ENCODE measurements at regions not wholly inside any gene's neighbourhood (a gene's known extent, or its start where the extent isn't known, plus 50 kb on each side); places are given as distances from the start of the nearest gene placed in this dataset.

DNA sequence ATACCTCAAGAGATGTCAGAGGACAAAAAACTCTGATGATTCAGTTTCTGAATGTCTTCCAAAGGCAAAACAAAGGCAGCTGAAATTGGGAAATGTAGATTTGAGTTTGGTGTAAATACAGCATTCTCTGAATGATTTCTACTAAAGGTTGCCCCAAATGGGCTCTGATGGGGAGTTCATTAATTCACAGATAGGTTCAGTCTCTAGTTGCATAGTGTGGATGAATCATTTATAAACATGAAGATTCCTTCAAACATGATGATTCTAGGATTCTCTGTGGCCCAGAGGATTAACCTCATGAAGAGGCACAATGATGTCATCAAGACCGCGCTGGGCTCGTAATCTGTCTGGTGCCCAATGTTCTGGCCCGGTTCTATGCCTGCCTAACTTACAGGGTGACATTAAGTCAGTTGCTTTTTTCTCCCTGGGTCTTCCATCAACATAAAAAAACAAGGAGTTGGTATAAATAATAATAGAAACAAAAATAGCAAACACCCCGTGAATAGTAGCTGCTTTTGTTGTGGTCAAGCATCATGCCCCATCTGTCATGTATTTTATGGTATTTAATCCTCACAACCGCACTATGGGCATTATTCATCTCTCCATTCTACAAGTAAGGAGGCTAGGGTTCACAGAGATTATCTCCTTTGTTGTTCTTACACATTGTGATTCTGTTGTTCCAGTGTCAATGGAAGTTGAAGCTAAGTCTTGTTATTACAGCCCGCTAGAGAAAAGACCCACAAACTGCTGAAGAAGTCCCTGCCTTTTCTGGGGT, 509.6 kb upstream of the USP24 start:
- DNase-seq: no peak

- DNase-seq: no peak
Observed at GRCh38 chr1:55723001-55723400, 507.8 kb upstream of the USP24 start.

DNA sequence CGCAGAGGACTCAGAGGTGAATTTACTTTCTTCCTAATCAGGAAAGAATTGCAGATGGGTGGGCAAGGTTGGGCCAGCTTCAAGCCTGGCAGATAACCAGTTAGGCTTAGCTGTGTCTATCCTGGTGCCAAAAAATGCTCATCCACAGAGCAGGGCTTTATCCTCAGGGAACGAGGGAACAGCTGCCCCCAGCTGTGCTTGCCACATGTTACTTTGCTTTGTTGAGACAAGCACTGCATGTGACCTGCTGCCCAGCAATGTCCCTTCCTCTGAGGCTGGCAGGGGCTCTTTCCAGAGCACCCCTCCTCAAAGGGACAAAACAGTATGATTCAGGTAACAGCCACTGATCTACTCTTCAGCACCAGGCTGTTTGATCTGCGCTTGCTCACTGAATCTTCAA, 505.1 kb upstream of the USP24 start:
- DNase-seq: no peak

DNA sequence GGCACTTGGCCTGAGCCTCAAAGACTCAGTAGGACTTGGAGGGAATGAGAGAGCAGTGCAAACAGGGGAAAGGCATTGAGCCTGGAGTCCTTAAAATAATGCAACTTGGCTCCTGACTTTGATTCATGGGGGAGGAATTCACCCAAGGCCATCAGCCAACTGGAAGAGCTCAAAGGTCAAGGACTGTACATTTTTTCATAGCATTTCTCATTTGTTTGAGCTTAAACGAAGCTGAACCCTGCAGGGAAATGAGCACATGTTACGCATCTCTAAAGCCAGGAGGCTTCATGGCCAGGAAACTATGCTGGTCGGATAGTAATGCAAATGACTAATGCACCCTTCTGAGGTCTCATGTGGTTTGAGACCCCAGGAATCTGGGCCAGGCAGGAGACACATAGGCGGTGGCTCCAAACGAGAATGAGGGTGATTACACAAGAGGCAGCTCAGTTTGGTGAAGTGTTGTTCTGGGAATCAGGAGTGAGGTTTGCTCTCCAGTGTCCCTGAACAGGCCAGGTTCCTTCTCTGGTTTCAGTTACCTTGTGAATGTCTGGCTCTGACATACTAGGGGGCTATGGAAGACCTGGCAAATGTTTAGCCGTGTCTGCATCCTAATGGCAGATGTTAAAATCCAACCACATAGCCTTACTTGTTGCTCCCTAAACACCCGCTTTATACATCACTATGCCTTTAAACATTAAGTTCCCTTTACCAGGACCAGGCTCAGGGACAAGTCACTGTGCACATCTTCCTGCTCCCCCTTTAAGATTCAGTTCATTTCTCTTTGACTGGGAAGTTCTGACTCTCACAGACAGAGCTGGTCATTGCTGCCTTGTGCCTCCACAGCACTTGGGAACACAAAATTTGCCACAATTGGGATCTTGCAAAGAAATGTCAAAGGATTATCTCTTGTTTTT, 503.9 kb upstream of the USP24 start:
- DNase-seq: no peak

GRCh38 chr1:55717111-55717510, 501.9 kb upstream of the USP24 start:
- DNase-seq: no peak

DNA sequence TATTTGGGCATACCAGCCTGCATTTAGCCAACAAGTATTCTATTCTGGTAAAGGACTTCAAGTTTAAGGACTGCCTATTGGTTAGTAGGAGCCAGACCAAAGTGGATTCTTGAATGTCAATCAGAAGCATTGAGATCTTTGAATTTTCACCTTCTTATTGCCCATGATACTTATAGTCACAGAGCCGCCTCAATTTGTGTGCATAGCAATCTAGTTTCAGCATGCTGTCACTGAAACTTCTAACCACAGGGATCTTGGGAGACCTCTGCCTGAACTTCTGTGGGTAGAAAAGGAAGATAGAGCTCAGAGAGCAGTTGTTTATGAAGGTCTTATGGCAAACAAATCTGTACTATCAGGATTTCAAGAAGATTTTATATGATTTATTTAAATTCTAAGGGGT, 501.4 kb upstream of the USP24 start:
- no peak for DNase-seq

DNA sequence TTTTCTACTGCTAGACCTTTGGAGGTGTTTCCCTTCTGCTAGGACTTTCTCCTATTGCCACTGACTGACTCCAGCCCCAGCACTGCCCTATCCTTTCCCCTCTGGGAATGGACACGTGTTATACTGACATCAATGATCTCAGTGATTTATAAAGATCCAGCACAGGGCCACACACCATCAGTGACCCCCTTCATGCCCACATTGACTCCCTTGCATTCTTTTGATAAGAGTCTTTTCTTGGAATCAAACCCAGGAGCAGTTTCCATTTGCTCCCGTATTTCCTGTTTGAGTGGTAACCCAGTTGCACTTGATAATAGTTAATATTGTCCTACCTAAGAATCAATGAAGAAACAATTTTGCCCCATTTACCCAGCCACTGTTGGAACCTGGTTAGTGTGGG, 501.0 kb upstream of the USP24 start:
- no peak for DNase-seq

DNA sequence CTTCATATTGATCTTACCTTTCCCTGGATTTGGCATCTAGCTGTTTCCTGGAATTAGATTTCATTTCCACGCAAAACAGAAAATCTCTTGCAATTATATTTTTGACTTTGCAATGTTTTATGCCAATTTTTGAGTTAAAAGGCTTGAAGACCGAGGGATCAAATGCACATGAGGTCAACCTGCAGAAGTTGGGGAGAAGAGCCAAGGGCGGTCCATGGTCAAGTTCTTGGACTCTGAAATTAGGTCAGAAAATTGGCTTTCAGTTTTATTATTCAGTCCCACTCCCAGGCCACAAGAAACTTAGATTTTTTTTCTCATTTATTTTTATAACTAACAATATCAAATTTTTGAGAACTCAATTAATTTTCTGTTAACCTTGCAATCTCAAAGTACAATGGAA, 499.1 kb upstream of the USP24 start:
- DNase-seq: no peak

GRCh38 chr1:55713516-55713915, 498.4 kb upstream of the USP24 start:
- DNase-seq: no peak

- no peak for DNase-seq
Observed at GRCh38 chr1:55712148-55712547, 497.0 kb upstream of the USP24 start.

- no peak for DNase-seq
Observed at GRCh38 chr1:55708781-55709180, 493.6 kb upstream of the USP24 start.

DNA sequence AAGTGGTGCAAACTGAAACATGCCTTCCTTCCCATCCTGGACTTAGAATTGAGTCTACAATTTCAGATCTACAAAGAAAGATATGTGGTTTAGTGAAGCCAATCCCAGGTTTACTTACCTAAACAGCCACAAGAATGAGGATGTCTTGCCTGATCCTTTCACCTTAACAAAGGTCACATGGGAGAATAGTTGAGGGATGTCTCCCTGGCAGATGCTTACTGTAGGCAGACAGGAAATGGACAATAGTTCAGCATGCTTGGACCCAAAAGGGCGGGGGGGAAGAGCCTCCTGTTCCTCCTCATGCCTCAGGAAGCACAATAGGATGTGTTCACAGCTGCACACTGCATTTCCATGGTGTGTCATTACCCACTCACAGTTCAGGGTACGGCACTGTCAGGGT, 492.7 kb upstream of the USP24 start:
- no peak for DNase-seq

DNA sequence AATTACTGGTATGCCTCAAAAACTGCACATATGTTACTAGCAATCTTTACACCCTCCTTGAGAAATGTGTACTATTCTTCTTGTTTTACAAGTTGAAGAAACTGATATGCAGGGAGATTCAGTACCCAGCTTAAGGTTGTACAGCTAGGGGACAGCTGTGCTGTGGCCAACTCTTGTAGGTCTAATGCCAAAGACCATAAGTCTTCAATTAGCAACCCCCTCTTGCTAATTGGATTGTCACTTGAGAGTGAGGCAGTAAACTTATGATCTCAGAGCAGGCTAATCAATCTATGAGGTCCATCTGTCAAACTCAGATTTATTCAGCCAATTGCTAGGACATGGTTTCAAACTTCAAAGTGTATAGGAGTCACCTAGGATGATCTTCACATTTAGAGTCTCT, 492.0 kb upstream of the USP24 start:
- DNase-seq: no peak

DNA sequence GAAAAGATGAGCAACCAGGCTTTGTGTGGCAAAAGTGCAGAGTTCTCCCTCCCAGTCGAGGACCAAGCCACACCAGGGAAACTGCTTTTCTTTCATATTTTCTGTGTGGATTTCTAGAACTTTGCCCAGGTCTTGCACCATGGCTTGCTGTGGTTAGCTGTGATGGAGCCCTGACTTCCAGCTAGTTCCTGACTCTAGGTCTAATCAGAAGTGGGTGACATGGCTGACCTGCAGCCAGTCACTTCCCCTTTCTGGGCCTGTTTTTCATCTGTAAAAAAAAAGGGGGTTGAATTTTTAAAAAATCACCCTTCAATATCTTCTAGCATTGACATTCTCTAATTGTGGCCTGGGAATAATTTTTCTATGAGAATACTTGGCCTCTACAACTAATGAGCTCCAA, 491.2 kb upstream of the USP24 start:
- DNase-seq: no peak

DNA sequence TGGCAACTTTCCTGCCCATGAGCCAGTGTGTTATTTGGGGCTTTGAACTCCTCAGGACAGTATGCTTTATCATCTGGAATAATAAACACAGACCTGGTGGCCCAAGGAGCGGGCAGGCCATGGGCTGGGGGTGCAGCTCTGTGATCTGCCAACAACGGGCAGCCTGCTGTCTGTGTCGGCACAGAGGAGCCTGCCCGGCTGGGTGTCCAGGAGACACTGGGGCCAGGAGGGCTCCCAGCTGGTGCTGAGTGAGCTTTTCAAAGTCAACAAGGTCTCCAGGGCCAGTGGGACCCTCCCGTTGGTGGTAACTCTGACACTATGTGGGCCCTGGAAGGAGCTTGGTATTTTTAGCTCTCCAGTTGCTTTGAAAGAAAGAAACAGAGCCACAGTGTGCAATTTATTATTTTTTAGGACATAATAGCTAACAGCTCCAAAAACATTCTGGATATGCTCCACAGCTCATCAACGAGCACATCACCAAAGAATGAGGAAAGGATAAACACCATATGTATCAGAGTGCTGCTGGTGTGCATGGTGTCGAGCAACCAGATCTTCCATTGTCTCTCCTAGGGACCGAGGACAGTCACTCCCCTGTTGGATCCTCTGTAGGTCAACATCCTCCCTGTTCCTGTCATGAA, 488.7 kb upstream of the USP24 start:
- DNase-seq: no peak

DNA sequence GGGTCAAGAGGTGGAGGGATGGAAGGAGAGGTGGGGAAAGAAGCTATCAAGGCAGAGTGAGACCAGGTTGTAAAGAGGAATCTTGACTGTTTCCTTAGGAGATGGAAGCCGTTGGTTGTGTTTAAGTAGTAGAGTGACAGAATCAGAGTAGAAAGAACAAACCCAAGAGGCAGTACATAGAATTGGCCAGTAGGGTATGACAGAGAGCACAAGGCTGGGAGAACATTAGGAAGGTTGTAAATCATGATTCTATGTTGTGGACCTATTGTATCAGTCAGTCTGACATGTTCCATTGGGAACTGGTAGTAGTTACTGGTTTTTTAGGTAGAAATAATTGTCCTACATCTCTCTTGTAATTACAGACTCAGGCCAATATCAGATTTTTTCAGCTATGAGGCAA, 486.9 kb upstream of the USP24 start:
- peak; percentile 32 for DNase-seq

GRCh38 chr1:55700359-55701130, 485.4 kb upstream of the USP24 start:
- DNase-seq: no peak

GRCh38 chr1:55699228-55699627, 484.1 kb upstream of the USP24 start:
- DNase-seq: no peak

DNA sequence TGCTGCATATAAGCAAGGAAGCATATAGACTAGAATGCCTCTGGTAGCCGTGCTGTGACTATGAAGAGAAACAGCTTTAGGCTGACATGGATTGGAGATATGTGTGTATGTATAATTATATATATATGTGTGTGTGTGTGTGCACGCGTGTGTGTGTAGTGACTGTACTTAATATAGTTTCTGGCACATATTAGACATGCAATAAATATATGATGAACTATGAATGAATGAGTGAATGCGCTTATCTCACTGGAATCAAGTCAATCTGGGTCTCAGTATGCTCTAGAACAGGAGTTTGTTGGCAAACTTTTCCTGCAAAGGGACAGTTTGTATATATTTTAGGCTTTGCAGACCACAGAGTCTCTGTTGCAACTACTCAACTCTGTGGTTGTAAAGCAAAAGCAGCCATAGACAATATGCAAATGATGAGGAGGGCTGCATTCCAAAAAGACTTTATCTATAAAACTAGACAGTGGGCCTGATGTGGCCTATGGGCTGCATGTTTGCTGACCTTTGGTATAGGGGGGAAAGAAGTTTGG, 482.9 kb upstream of the USP24 start:
- no peak for DNase-seq

DNA sequence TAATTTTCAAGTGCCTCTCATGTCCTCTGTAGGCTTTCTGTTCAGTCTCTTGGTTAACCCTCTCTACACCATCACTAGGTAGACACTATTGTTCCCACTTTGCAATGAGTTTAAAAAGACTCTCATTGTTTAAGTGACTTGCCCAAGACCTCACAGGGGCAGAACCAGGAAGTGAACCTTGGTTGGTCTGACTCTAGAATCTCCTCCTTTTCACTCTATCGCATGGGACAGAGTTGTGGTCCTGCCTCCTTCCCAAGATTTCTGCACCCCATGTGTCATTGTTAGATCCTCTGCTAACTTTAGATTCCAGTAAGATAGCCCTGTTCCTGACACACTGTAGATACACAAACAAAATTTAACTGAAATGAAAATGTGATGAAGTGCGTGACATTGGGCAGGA, 481.7 kb upstream of the USP24 start:
- no peak for DNase-seq

DNA sequence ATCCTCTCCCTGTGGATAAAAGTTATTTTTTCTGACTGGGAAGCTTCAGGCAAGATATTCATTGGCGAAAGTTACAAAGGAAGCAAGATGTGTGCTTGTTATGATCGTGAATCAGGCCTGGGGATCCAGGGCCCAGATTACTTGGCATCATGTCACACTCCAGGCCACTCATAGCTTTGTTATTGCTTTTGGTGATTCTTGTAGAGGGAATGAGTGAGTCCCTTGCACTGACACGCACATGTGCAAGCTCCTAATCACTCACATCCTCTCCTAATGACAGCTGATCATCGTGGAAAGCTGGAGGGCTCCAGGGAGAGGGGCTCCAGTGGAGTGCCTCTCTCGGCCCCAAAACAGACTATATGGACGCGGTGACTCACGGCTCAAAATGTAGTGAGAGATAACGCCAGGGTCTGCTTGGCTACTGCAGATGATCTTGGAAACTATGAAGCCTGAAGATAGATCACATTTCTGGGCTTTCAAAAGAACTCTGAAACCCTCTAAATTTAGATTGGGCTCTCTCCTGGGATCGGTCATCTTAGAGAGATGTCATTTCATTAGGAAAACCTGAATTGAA, 481.1 kb upstream of the USP24 start:
- DNase-seq: no peak

- DNase-seq: no peak
Observed at GRCh38 chr1:55695552-55695951, 480.4 kb upstream of the USP24 start.
